Uterus (tissue), 3 donors: ENCODE measurements at regions not wholly inside any gene's neighbourhood (a gene's known extent, or its start where the extent isn't known, plus 50 kb on each side); places are given as distances from the start of the nearest gene placed in this dataset.

Source experiments
- DNase-seq, 2 donors: peaks; one replicate each; pipeline ENCODE4 v3.0.0-alpha.2; 2019 to 2020
- H3K27ac ChIP-seq, 2 donors: fragments of 200-600 bp; sonication (generic); 1 replicate in 1 of 2; 2 replicates in 1 of 2; pipeline ENCODE4 v1.5.1; 2016 to 2018
- H3K27me3 ChIP-seq, 2 donors: fragments of 200-600 bp; sonication (generic); one replicate each; pipeline ENCODE4 v1.5.1; 2018 to 2019; ENCODE audit warnings: control low read depth in 1 of 2
- H3K36me3 ChIP-seq, 2 donors: fragments of 200-600 bp; sonication (generic); one replicate each; pipeline ENCODE4 v1.5.1; 2019; ENCODE audit warnings: control low read depth in 1 of 2
- H3K4me1 ChIP-seq, 2 donors: fragments of 200-600 bp; sonication (generic); one replicate each; pipeline ENCODE4 v1.5.1; 2018 to 2019; ENCODE audit warnings: control low read depth in 1 of 2
- H3K4me3 ChIP-seq, 2 donors: fragments of 200-600 bp; sonication (generic); 1 replicate in 1 of 2; 2 replicates in 1 of 2; pipeline ENCODE4 v1.5.1; 2018 to 2019; ENCODE audit warnings: mild to moderate bottlenecking in 1 of 2
- H3K9me3 ChIP-seq, 2 donors: fragments of 200-600 bp; sonication (generic); one replicate each; pipeline ENCODE4 v1.5.1; 2019; ENCODE audit warnings: control low read depth in 1 of 2
- CTCF ChIP-seq, 4 experiments: fragments of 200-600 bp in 2 of 4; fragments of 450-650 bp in 2 of 4; sonication (generic) in 2 of 4; IDR thresholded peaks; one replicate each; pipeline ENCODE4 v1.5.1; 2016 to 2019; ENCODE audit warnings: antibody characterized with exemption in 4 of 4, mild to moderate bottlenecking in 2 of 4, moderate library complexity in 1 of 4
- POLR2A ChIP-seq, 2 donors: fragments of 450-650 bp; IDR thresholded peaks; one replicate each; pipeline ENCODE4 v1.6.1; 2016; ENCODE audit warnings: antibody characterized with exemption in 2 of 2, mild to moderate bottlenecking in 1 of 2, moderate library complexity in 1 of 2
- intact Hi-C: fragments of 100-400 bp; cut with DNase I; formaldehyde crosslinking; loops from one replicate; pipeline ENCODE4 v1.15.1; 2023; ENCODE audit warnings: low total_unique reads
- donor health status: DM: yes; HTN: yes; CAD: no.

- H3K4me1 ChIP-seq, result no peaks in the 10 kb centered on the region
- no peak overlapping the region for H3K27ac ChIP-seq
- intact Hi-C loops, result no loop called here
- no peaks in the 10 kb centered on the region for H3K27me3 ChIP-seq
- no peak for TF ChIP-seq CTCF (IDR thresholded peaks at IDR 0.05)
- no peak for TF ChIP-seq POLR2A (IDR thresholded peaks at IDR 0.05)
- no peak overlapping the region for H3K4me3 ChIP-seq
- DNase-seq, result no peak
- no peaks in the 10 kb centered on the region for H3K9me3 ChIP-seq
- H3K36me3 ChIP-seq, result no peaks in the 10 kb centered on the region
These were observed 227.5 kb upstream of the ACTBL2 start for GRCh38 chr5:57710126-57710525.

GRCh38 chr5:57705769-57706168 lies 223.2 kb upstream of the ACTBL2 start:
- TF ChIP-seq POLR2A (IDR thresholded peaks at IDR 0.05) (no peak), CTCF (IDR thresholded peaks at IDR 0.05) (no peak)

GRCh38 chr5:57703721-57704120 lies 221.1 kb upstream of the ACTBL2 start:
- H3K4me3 ChIP-seq, result no peak overlapping the region
- TF ChIP-seq POLR2A (IDR thresholded peaks at IDR 0.05), result no peak
- no peak for TF ChIP-seq CTCF (IDR thresholded peaks at IDR 0.05)

More at GRCh38 chr5:57705769-57706168, 223.2 kb upstream of the ACTBL2 start:
- no peak for DNase-seq
- Histone ChIP-seq H3K4me1 (no peaks in the 10 kb centered on the region), H3K27ac (no peak overlapping the region), H3K9me3 (no peaks in the 10 kb centered on the region), H3K27me3 (no peaks in the 10 kb centered on the region), H3K36me3 (no peaks in the 10 kb centered on the region), H3K4me3 (no peak overlapping the region)
- intact Hi-C loops, result no loop called here

GRCh38 chr5:57700484-57700883 lies 217.9 kb upstream of the ACTBL2 start:
- Histone ChIP-seq H3K27me3 (no peaks in the 10 kb centered on the region), H3K36me3 (no peaks in the 10 kb centered on the region), H3K4me3 (no peak overlapping the region), H3K27ac (no peak overlapping the region), H3K4me1 (no peaks in the 10 kb centered on the region), H3K9me3 (no peaks in the 10 kb centered on the region)
- no peak for DNase-seq
- no peak for TF ChIP-seq CTCF (IDR thresholded peaks at IDR 0.05)
- no peak for TF ChIP-seq POLR2A (IDR thresholded peaks at IDR 0.05)
- intact Hi-C loops, result no loop called here

More at GRCh38 chr5:57703721-57704120, 221.1 kb upstream of the ACTBL2 start:
- Histone ChIP-seq H3K9me3 (no peaks in the 10 kb centered on the region), H3K27me3 (no peaks in the 10 kb centered on the region), H3K4me1 (no peaks in the 10 kb centered on the region), H3K27ac (no peak overlapping the region), H3K36me3 (no peaks in the 10 kb centered on the region)
- DNase-seq, result no peak
- intact Hi-C loops, result no loop called here

- H3K4me3 ChIP-seq, result no peak overlapping the region
- no peak overlapping the region for H3K27ac ChIP-seq
- TF ChIP-seq POLR2A (IDR thresholded peaks at IDR 0.05) (no peak), CTCF (IDR thresholded peaks at IDR 0.05) (no peak)
- intact Hi-C loops, result no loop called here
- no peaks in the 10 kb centered on the region for H3K27me3 ChIP-seq
- DNase-seq, result no peak
- H3K36me3 ChIP-seq, result no peaks in the 10 kb centered on the region
- H3K4me1 ChIP-seq, result no peaks in the 10 kb centered on the region
- H3K9me3 ChIP-seq, result no peaks in the 10 kb centered on the region
These were observed 217.5 kb upstream of the ACTBL2 start for GRCh38 chr5:57700072-57700471.
